Suppressor macrophage treated with lipopolysaccharide for 1 hour (primary cell): ENCODE measurements at regions not wholly inside any gene's neighbourhood (a gene's known extent, or its start where the extent isn't known, plus 50 kb on each side); places are given as distances from the start of the nearest gene placed in this dataset.

Source experiments
- DNase-seq, 3 donors: peaks; one replicate each; pipeline ENCODE4 v3.0.0-alpha.2; 2020 to 2022

GRCh38 chr22:48874956-48875355 is 952.7 kb downstream of the BRD1 start:
- DNase-seq: no peak

- no peak for DNase-seq
Observed at GRCh38 chr22:48873191-48873520, 954.5 kb downstream of the BRD1 start.

GRCh38 chr22:48872271-48873190 is 955.1 kb downstream of the BRD1 start:
- no peak for DNase-seq

- no peak for DNase-seq
Observed at GRCh38 chr22:48871176-48871840, 956.4 kb downstream of the BRD1 start.

- DNase-seq: no peak
Observed at GRCh38 chr22:48870436-48870835, 957.2 kb downstream of the BRD1 start.

GRCh38 chr22:48869788-48870187 is 957.9 kb downstream of the BRD1 start:
- no peak for DNase-seq

- DNase-seq: no peak
Observed at GRCh38 chr22:48869161-48869560, 958.5 kb downstream of the BRD1 start.

GRCh38 chr22:48868554-48868953 is 959.1 kb downstream of the BRD1 start:
- DNase-seq: no peak

GRCh38 chr22:48867891-48868290 is 959.8 kb downstream of the BRD1 start:
- DNase-seq: no peak

- DNase-seq: no peak
Observed at GRCh38 chr22:48866906-48867681, 960.6 kb downstream of the BRD1 start.

- no peak for DNase-seq
Observed at GRCh38 chr22:48864748-48865147, 962.9 kb downstream of the BRD1 start.

- DNase-seq: no peak
Observed at GRCh38 chr22:48863965-48864528, 963.6 kb downstream of the BRD1 start.

GRCh38 chr22:48860557-48860956 is 967.1 kb downstream of the BRD1 start:
- DNase-seq: no peak

GRCh38 chr22:48858856-48859255 is 968.8 kb downstream of the BRD1 start:
- DNase-seq: no peak

- no peak for DNase-seq
Observed at GRCh38 chr22:48858121-48858520, 969.6 kb downstream of the BRD1 start.

- DNase-seq: no peak
Observed at GRCh38 chr22:48857202-48857805, 970.4 kb downstream of the BRD1 start.

- no peak for DNase-seq
Observed at GRCh38 chr22:48856308-48856615, 971.4 kb downstream of the BRD1 start.

- no peak for DNase-seq
Observed at GRCh38 chr22:48855593-48856307, 971.9 kb downstream of the BRD1 start.

GRCh38 chr22:48855013-48855412 is 972.7 kb downstream of the BRD1 start:
- DNase-seq: no peak

- no peak for DNase-seq
Observed at GRCh38 chr22:48853627-48854240, 973.9 kb downstream of the BRD1 start.

GRCh38 chr22:48851933-48852549 is 975.6 kb downstream of the BRD1 start:
- no peak for DNase-seq
